ENCODE measurements at regions not wholly inside any gene's neighbourhood (a gene's known extent, or its start where the extent isn't known, plus 50 kb on each side); places are given as distances from the start of the nearest gene placed in this dataset.

DNA sequence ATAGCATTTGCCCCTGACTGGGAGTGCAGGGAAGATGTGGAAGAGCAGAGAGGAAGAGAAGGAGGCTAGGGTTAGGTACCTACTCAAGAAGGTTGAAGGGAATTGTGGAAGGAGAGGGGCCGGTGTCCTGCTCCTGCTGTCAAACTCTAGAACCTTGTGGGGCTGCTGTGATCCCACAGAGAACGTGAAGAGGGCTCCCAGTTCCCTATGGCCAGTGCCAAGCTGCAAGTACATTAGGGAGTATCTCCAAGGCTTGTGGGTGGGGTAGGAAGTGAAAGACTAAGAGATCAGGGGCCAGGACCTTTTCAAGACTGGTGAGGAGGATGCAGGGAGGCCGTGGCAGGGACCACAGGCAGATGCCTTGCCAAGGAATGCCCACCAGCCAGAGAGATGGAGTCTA lies 263.4 kb downstream of the CDH26 start:
- POLR2A ChIA-PET = no interaction called here
- no peaks in the 10 kb centered on the region for H3F3A ChIP-seq (replicated peaks; ENCODE audit: insufficient read depth)
- no peaks in the 10 kb centered on the region for H3K9me2 ChIP-seq

DNA sequence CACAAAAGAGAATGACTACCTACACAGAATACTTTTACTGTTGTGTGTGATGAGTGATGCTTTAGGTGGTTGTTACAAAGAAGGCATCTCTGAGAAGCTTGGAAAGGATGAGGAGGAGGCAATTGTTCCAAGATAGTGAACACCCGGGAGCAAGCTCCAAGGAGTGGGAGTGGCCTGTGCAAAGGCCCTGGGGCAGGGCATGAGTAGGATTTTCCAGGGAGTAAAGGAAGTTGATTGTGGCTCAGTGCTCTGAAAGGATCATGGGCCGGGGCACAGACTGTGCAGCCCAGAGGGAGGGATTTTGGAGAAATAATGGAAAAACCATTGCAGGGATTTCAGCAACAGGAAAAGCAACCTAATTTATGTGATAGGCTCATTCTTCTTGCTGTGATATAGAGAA lies 264.3 kb downstream of the CDH26 start:
- no peaks in the 10 kb centered on the region for H3K36me3 ChIP-seq (replicated peaks in 1 of 2; ENCODE audit: control insufficient read depth in 1 of 2, insufficient read depth in 2 of 2, low read length in 1 of 2)
- no peak overlapping the region for H3K9ac ChIP-seq
- H3K4me1 ChIP-seq (ENCODE audit: control insufficient read depth in 1 of 2, insufficient read depth in 2 of 2, low read depth in 1 of 2, low read length in 1 of 2) = no peaks in the 10 kb centered on the region
- no peaks in the 10 kb centered on the region for H4K20me1 ChIP-seq (ENCODE audit: insufficient read depth)
- WGBS (ENCODE audit: low lambda C conversion rate) = 17% methylated on average over 2 of the region's 2 CpGs
- H3K4me2 ChIP-seq = no peak overlapping the region
- no peak for DNase-seq
- no peaks in the 10 kb centered on the region for H3F3A ChIP-seq (replicated peaks; ENCODE audit: insufficient read depth)
- no peaks in the 10 kb centered on the region for H3K79me2 ChIP-seq (ENCODE audit: insufficient read depth)
- H3K27me3 ChIP-seq (ENCODE audit: insufficient read depth) = no peaks in the 10 kb centered on the region
- ChIA-PET POLR2A (no interaction called here), CTCF (interaction anchor here (4.0 kb wide), 1 partner anchor 11 kb away, joined by 30 read pairs; no protein-coding TSS in a partner anchor)
- H2AFZ ChIP-seq (ENCODE audit: low read depth) = no peak overlapping the region
- no peaks in the 10 kb centered on the region for H3K9me3 ChIP-seq
- no peak overlapping the region for H3K4me3 ChIP-seq (ENCODE audit: low read depth in 2 of 2, low read length in 1 of 2)
- H3K9me2 ChIP-seq = no peaks in the 10 kb centered on the region
- no peak overlapping the region for H3K27ac ChIP-seq (ENCODE audit: low read depth in 2 of 2, low read length in 1 of 2)
- TF ChIP-seq YY1 (IDR thresholded peaks at IDR 0.05; ENCODE audit: low read depth) (no peak), NRF1 (IDR thresholded peaks at IDR 0.05; ENCODE audit: low read depth, low read length) (no peak), ELF1 (IDR thresholded peaks at IDR 0.05) (no peak), CHD2 (IDR thresholded peaks at IDR 0.05; ENCODE audit: low read length, partially characterized antibody) (no peak), FOXM1 (IDR thresholded peaks at IDR 0.05; ENCODE audit: low read depth) (no peak), TEAD4 (IDR thresholded peaks at IDR 0.05; ENCODE audit: borderline replicate concordance, insufficient read depth) (no peak), RFX5 (IDR thresholded peaks at IDR 0.05; ENCODE audit: low read length) (no peak), EP300 (IDR thresholded peaks at IDR 0.05; ENCODE audit: borderline replicate concordance in 1 of 2, low read depth in 1 of 2, low read length in 1 of 2) (no peak), PBX3 (IDR thresholded peaks at IDR 0.05) (no peak), TAF1 (IDR thresholded peaks at IDR 0.05; ENCODE audit: borderline replicate concordance, low read depth, low read length) (no peak), RAD21 (IDR thresholded peaks at IDR 0.05; ENCODE audit: low read length) (no peak), FOSL2 (IDR thresholded peaks at IDR 0.05; ENCODE audit: borderline replicate concordance, low read depth) (no peak), MAX (IDR thresholded peaks at IDR 0.05; ENCODE audit: low read depth) (no peak)
- TF ChIP-seq, protein P1, sequence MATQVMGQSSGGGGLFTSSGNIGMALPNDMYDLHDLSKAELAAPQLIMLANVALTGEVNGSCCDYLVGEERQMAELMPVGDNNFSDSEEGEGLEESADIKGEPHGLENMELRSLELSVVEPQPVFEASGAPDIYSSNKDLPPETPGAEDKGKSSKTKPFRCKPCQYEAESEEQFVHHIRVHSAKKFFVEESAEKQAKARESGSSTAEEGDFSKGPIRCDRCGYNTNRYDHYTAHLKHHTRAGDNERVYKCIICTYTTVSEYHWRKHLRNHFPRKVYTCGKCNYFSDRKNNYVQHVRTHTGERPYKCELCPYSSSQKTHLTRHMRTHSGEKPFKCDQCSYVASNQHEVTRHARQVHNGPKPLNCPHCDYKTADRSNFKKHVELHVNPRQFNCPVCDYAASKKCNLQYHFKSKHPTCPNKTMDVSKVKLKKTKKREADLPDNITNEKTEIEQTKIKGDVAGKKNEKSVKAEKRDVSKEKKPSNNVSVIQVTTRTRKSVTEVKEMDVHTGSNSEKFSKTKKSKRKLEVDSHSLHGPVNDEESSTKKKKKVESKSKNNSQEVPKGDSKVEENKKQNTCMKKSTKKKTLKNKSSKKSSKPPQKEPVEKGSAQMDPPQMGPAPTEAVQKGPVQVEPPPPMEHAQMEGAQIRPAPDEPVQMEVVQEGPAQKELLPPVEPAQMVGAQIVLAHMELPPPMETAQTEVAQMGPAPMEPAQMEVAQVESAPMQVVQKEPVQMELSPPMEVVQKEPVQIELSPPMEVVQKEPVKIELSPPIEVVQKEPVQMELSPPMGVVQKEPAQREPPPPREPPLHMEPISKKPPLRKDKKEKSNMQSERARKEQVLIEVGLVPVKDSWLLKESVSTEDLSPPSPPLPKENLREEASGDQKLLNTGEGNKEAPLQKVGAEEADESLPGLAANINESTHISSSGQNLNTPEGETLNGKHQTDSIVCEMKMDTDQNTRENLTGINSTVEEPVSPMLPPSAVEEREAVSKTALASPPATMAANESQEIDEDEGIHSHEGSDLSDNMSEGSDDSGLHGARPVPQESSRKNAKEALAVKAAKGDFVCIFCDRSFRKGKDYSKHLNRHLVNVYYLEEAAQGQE (IDR thresholded peaks at IDR 0.05; ENCODE audit: low read depth, low read length) = no peak
- TF ChIP-seq, protein P2, sequence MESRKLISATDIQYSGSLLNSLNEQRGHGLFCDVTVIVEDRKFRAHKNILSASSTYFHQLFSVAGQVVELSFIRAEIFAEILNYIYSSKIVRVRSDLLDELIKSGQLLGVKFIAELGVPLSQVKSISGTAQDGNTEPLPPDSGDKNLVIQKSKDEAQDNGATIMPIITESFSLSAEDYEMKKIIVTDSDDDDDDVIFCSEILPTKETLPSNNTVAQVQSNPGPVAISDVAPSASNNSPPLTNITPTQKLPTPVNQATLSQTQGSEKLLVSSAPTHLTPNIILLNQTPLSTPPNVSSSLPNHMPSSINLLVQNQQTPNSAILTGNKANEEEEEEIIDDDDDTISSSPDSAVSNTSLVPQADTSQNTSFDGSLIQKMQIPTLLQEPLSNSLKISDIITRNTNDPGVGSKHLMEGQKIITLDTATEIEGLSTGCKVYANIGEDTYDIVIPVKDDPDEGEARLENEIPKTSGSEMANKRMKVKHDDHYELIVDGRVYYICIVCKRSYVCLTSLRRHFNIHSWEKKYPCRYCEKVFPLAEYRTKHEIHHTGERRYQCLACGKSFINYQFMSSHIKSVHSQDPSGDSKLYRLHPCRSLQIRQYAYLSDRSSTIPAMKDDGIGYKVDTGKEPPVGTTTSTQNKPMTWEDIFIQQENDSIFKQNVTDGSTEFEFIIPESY (IDR thresholded peaks at IDR 0.05; ENCODE audit: borderline replicate concordance, low read depth) = no peak
- TF ChIP-seq, protein P3, sequence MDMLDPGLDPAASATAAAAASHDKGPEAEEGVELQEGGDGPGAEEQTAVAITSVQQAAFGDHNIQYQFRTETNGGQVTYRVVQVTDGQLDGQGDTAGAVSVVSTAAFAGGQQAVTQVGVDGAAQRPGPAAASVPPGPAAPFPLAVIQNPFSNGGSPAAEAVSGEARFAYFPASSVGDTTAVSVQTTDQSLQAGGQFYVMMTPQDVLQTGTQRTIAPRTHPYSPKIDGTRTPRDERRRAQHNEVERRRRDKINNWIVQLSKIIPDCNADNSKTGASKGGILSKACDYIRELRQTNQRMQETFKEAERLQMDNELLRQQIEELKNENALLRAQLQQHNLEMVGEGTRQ (IDR thresholded peaks at IDR 0.05; ENCODE audit: borderline replicate concordance, low read depth, low read length) = no peak

More for the DNA sequence above, 263.4 kb downstream of the CDH26 start:
- Histone ChIP-seq H3K9ac (no peak overlapping the region), H3K27me3 (ENCODE audit: insufficient read depth) (no peaks in the 10 kb centered on the region), H3K4me1 (ENCODE audit: control insufficient read depth in 1 of 2, insufficient read depth in 2 of 2, low read depth in 1 of 2, low read length in 1 of 2) (no peaks in the 10 kb centered on the region), H3K4me2 (no peak overlapping the region), H3K9me3 (no peaks in the 10 kb centered on the region), H3K27ac (ENCODE audit: low read depth in 2 of 2, low read length in 1 of 2) (no peak overlapping the region), H3K4me3 (ENCODE audit: low read depth in 2 of 2, low read length in 1 of 2) (no peak overlapping the region), H3K79me2 (ENCODE audit: insufficient read depth) (no peaks in the 10 kb centered on the region), H4K20me1 (ENCODE audit: insufficient read depth) (no peaks in the 10 kb centered on the region), H2AFZ (ENCODE audit: low read depth) (no peak overlapping the region), H3K36me3 (replicated peaks in 1 of 2; ENCODE audit: control insufficient read depth in 1 of 2, insufficient read depth in 2 of 2, low read length in 1 of 2) (no peaks in the 10 kb centered on the region)
- TF ChIP-seq, protein P2 (IDR thresholded peaks at IDR 0.05; ENCODE audit: borderline replicate concordance, low read depth) = no peak
- CTCF ChIA-PET = interaction anchor here (0.7 to 4.0 kb wide), 2 partner anchors 10 to 50 kb away, joined by 3 to 30 read pairs; no protein-coding TSS in a partner anchor
- DNase-seq = no peak
- WGBS (ENCODE audit: low lambda C conversion rate) = 9% methylated on average over 3 of the region's 3 CpGs

All from SK-N-SH (cell line).